ENCODE measurements at regions not wholly inside any gene's neighbourhood (a gene's known extent, or its start where the extent isn't known, plus 50 kb on each side); places are given as distances from the start of the nearest gene placed in this dataset.
"Not testable (repeated sequence)": the region's sequence is repeated elsewhere in the genome, so short reads cannot be mapped to it uniquely, and the experiment has no call there.

- no peak for TF ChIP-seq ZNF462 (CRISPR knock-in tag; IDR thresholded peaks at IDR 0.05)
- no peak for TF ChIP-seq ETS1 (IDR thresholded peaks at IDR 0.05)
- no peak for TF ChIP-seq NANOG (IDR thresholded peaks at IDR 0.05; ENCODE audit: borderline replicate concordance)
- TF ChIP-seq REST (IDR thresholded peaks at IDR 0.05; ENCODE audit: unreplicated experiment), result no peak
- no peak for TF ChIP-seq EZH2phosphoT487 (IDR thresholded peaks at IDR 0.05; ENCODE audit: unreplicated experiment)
- TF ChIP-seq STAT1 (IDR thresholded peaks at IDR 0.05; ENCODE audit: unreplicated experiment), result no peak
- TF ChIP-seq CTCF (conservative IDR thresholded peaks at IDR 0.05; ENCODE audit: low read depth in 2 of 2), result no peak
- TF ChIP-seq ZNF114 (CRISPR knock-in tag; IDR thresholded peaks at IDR 0.05), result no peak
Observed at GRCh38 chr7:66460921-66461361, 167.7 kb upstream of the KCTD7 start (continued).

- H3K27me3 ChIP-seq (ENCODE audit: insufficient read depth); ATAC-seq; DNase-seq (ENCODE audit: low spot score): not testable (repeated sequence)
Observed at GRCh38 chr7:66461397-66461796, 167.3 kb upstream of the KCTD7 start.

GRCh38 chr7:66462831-66463230 is 165.8 kb upstream of the KCTD7 start:
- H3K9me2 ChIP-seq (ENCODE audit: insufficient read depth); H3K4me2 ChIP-seq; H3K9me3 Mint-ChIP-seq; H3K36me3 ChIP-seq (ENCODE audit: insufficient read depth); H3K4me1 Mint-ChIP-seq; H3K27ac Mint-ChIP-seq; H3K27me3 Mint-ChIP-seq (ENCODE audit: insufficient read depth, low read depth, poor library complexity); H3K4me1 ChIP-seq (ENCODE audit: insufficient read depth); H3K79me2 ChIP-seq (replicated peaks; ENCODE audit: insufficient read depth); H3K27me3 ChIP-seq (ENCODE audit: insufficient read depth); ATAC-seq; H3K27ac ChIP-seq (ENCODE audit: low read depth); H4K20me1 ChIP-seq (replicated peaks; ENCODE audit: insufficient read depth); H2AFZ ChIP-seq; H3K4me3 Mint-ChIP-seq; H3K36me3 Mint-ChIP-seq (ENCODE audit: low read depth); H3F3A ChIP-seq (replicated peaks; ENCODE audit: low read depth); H3K4me3 ChIP-seq; DNase-seq (ENCODE audit: low spot score): not testable (repeated sequence)

More at GRCh38 chr7:66461397-66461796, 167.3 kb upstream of the KCTD7 start:
- not testable (repeated sequence) for H3K9me3 Mint-ChIP-seq; H4K20me1 ChIP-seq (replicated peaks; ENCODE audit: insufficient read depth); H3K4me1 Mint-ChIP-seq; H3K4me2 ChIP-seq; H3K4me3 ChIP-seq; H3K36me3 Mint-ChIP-seq (ENCODE audit: low read depth); H3K4me1 ChIP-seq (ENCODE audit: insufficient read depth); H2AFZ ChIP-seq; H3K27ac Mint-ChIP-seq; H3K79me2 ChIP-seq (replicated peaks; ENCODE audit: insufficient read depth); H3K36me3 ChIP-seq (ENCODE audit: insufficient read depth); H3K27ac ChIP-seq (ENCODE audit: low read depth); H3K4me3 Mint-ChIP-seq; H3K9me2 ChIP-seq (ENCODE audit: insufficient read depth); H3F3A ChIP-seq (replicated peaks; ENCODE audit: low read depth); H3K27me3 Mint-ChIP-seq (ENCODE audit: insufficient read depth, low read depth, poor library complexity)
